LNCaP clone FGC (cell line): ENCODE measurements at regions not wholly inside any gene's neighbourhood (a gene's known extent, or its start where the extent isn't known, plus 50 kb on each side); places are given as distances from the start of the nearest gene placed in this dataset.

ENCODE experiments used
- DNase-seq: peaks from one replicate; pipeline ENCODE4 v3.0.0-alpha.2; 2011; ENCODE audit warnings: low read depth
- H3K4me3 ChIP-seq: 2 replicates; pipeline ENCODE4 v1.5.1; 2011; ENCODE audit warnings: mild to moderate bottlenecking, low read depth, low read length, control low read depth
- TF ChIP-seq, protein P1 (sequence below): IDR thresholded peaks from 2 replicates; pipeline ENCODE4 v1.5.1; 2012; ENCODE audit warnings: mild to moderate bottlenecking; ENCODE audit not compliant: control insufficient read depth, insufficient read depth; ENCODE audit errors: extremely low read depth

DNA sequence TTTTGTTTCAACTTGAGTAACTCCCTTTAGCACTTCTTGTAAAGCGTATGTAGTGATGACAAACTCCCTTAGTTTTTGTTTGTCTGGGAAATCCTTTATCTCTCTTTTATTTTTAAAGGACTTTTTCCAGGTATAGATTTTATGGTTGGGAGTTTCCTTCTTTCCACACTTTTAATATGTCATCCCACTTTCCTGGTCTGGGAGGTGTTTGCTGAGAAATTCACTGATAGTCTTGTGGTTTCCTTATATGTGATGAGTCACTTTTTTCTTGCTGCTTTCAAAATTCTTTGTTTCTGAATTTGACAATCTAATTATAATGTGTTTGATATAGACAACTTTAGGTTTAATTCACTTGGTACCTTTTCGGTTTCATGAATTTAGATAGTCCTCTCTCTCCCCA lies 353.9 kb downstream of the GPAT3 start:
- no peak for DNase-seq
- TF ChIP-seq, protein P1, sequence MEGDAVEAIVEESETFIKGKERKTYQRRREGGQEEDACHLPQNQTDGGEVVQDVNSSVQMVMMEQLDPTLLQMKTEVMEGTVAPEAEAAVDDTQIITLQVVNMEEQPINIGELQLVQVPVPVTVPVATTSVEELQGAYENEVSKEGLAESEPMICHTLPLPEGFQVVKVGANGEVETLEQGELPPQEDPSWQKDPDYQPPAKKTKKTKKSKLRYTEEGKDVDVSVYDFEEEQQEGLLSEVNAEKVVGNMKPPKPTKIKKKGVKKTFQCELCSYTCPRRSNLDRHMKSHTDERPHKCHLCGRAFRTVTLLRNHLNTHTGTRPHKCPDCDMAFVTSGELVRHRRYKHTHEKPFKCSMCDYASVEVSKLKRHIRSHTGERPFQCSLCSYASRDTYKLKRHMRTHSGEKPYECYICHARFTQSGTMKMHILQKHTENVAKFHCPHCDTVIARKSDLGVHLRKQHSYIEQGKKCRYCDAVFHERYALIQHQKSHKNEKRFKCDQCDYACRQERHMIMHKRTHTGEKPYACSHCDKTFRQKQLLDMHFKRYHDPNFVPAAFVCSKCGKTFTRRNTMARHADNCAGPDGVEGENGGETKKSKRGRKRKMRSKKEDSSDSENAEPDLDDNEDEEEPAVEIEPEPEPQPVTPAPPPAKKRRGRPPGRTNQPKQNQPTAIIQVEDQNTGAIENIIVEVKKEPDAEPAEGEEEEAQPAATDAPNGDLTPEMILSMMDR = no peak
- no peak overlapping the region for H3K4me3 ChIP-seq

DNA sequence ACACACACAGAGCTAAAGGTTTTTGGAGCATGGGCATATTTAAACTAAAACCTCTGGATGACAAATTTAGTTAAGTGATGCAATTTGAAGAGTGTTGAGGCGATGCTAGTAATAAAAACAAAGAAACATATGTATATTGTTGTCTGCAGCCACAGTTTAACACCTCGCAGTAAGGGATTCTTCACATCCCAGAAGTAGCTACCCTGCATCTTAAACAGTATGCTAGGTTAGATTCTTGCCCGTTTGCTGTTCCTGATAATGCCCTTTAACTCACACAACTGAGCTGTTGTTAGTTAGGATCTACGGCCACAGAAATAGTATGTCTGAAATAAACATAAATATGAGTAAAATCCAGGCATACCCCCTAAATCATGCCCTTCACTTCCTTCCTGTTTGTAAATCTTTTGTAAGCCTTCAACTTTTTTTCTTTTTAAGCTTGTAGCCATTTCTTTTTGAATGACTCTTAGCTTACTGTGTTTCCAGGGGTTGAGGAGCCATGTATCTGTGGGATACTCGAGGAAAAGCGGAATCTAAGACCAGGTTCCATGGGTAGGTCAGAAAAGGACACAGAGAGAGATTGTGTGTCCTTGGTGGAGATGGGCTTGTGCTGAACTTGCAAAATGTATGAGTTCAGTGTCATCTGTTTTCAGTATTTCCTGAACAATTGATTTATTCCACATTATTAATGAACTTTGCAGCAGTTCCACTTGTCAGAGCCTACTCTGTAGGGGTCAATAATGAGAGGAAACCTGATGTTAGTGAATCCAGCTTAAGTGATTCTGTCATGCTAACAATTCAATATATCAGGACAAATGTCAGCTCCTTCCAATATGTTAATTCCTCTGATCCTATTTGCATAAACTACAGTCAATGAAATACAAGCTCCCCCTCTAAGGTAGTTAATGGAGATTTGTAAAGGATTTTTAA lies 349.6 kb downstream of the GPAT3 start:
- no peak overlapping the region for H3K4me3 ChIP-seq
- TF ChIP-seq, protein P1 = no peak

GRCh38 chr4:83876047-83876446 lies 340.1 kb downstream of the GPAT3 start:
- H3K4me3 ChIP-seq = no peak overlapping the region
- TF ChIP-seq, protein P1 = no peak
- no peak for DNase-seq

More for the DNA sequence above, 349.6 kb downstream of the GPAT3 start:
- DNase-seq = no peak

GRCh38 chr4:83875437-83875836 lies 339.5 kb downstream of the GPAT3 start:
- TF ChIP-seq, protein P1 = no peak
- H3K4me3 ChIP-seq = no peak overlapping the region
- no peak for DNase-seq

GRCh38 chr4:83873996-83874395 lies 338.1 kb downstream of the GPAT3 start:
- TF ChIP-seq, protein P1 = no peak
- no peak overlapping the region for H3K4me3 ChIP-seq
- peak; percentile 85 for DNase-seq

- no peak overlapping the region for H3K4me3 ChIP-seq
- TF ChIP-seq, protein P1 = no peak
- no peak for DNase-seq
Measured at GRCh38 chr4:83870328-83870950, 334.5 kb downstream of the GPAT3 start.
